WI38 (cell line): ENCODE measurements at regions not wholly inside any gene's neighbourhood (a gene's known extent, or its start where the extent isn't known, plus 50 kb on each side); places are given as distances from the start of the nearest gene placed in this dataset.

Experiments
- H3K4me3 ChIP-seq: 2 replicates; pipeline ENCODE4 v1.5.1; 2011; ENCODE audit warnings: low read depth, mild to moderate bottlenecking, control low read depth, low read length
- TF ChIP-seq, protein P1 (sequence below): IDR thresholded peaks from 2 replicates; pipeline ENCODE4 v1.5.1; 2012; ENCODE audit warnings: low read depth, mild to moderate bottlenecking, control low read depth, low read length

DNA sequence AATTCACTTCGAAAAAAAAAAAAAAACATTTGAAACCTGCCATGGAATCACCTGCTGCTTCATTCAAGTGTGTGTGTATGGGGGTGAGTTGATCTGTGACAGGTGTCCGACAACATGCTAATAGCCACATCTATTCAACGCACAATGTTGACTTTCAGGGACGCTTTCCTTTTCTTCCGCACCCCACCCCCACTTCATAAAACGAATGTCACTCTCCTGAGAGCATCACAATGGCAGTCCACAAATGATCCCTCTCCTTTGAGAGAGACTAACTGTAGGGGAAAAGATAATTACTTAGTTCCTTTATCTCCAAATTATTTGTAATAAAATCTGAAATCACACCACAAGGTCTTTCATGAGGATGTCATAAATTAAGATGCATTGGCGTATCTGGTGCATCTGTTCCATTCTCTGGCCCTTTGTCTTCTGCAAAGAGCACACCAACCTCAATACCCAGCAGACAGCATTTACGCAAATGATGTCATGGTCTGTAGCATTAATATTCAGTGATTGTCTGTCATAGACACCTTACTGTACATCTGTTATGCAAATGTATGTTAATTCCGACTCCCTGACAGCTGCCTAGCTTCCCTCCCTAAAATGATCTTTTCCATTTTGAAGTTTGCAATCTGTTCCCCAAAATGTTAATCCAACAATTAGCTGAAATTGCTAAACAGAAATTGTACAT, 640.0 kb upstream of the BOD1L1 start:
- H3K4me3 ChIP-seq = no peak overlapping the region
- TF ChIP-seq, protein P1, sequence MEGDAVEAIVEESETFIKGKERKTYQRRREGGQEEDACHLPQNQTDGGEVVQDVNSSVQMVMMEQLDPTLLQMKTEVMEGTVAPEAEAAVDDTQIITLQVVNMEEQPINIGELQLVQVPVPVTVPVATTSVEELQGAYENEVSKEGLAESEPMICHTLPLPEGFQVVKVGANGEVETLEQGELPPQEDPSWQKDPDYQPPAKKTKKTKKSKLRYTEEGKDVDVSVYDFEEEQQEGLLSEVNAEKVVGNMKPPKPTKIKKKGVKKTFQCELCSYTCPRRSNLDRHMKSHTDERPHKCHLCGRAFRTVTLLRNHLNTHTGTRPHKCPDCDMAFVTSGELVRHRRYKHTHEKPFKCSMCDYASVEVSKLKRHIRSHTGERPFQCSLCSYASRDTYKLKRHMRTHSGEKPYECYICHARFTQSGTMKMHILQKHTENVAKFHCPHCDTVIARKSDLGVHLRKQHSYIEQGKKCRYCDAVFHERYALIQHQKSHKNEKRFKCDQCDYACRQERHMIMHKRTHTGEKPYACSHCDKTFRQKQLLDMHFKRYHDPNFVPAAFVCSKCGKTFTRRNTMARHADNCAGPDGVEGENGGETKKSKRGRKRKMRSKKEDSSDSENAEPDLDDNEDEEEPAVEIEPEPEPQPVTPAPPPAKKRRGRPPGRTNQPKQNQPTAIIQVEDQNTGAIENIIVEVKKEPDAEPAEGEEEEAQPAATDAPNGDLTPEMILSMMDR = no peak

- H3K4me3 ChIP-seq = no peak overlapping the region
- TF ChIP-seq, protein P1 = no peak
These were observed 642.3 kb upstream of the BOD1L1 start for GRCh38 chr4:14269824-14270223.

DNA sequence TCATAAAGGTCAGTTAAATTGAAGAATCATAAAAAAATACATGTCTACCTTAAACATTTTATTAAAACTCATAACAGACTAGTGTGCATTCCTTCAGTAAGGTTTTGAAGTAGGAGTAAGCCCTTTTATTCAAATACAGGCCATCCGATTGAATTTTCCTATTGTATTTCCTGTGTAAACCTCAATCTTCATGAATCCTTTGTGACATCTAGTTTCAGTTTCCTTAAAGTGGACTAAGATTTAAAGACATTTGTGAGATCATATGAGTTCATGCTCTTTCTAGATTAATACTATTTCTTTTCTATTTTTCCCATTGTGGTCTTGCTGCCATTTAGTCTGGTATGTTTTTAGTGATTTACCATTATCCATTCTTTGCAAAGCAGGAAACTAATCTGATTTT, 644.7 kb upstream of the BOD1L1 start:
- TF ChIP-seq, protein P1 = no peak
- H3K4me3 ChIP-seq = no peak overlapping the region

DNA sequence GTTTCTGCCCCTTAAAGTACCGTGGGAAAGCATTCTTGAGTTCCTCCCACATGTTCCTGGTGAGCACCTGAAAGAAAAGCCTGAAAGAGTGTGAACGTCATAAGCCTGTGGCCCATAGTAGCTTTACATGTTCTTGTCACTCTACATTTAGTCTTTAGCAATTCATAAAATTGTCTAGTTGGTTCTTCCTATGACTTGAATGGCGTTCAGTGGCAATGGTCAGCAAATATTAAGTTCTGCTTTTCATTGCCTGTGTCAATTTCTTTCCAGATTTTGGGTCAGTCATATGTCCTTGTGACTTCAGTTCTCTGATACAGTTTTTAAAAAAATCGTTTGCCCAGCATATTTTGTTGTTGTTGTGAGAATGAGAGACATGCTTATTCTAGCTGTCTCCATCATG, 650.0 kb upstream of the BOD1L1 start:
- H3K4me3 ChIP-seq = no peak overlapping the region
- TF ChIP-seq, protein P1 = no peak

GRCh38 chr4:14280567-14280966, 653.0 kb upstream of the BOD1L1 start:
- TF ChIP-seq, protein P1 = no peak
- no peak overlapping the region for H3K4me3 ChIP-seq

- TF ChIP-seq, protein P1 = no peak
- H3K4me3 ChIP-seq = no peak overlapping the region
These were observed 657.1 kb upstream of the BOD1L1 start for GRCh38 chr4:14284578-14284977.

DNA sequence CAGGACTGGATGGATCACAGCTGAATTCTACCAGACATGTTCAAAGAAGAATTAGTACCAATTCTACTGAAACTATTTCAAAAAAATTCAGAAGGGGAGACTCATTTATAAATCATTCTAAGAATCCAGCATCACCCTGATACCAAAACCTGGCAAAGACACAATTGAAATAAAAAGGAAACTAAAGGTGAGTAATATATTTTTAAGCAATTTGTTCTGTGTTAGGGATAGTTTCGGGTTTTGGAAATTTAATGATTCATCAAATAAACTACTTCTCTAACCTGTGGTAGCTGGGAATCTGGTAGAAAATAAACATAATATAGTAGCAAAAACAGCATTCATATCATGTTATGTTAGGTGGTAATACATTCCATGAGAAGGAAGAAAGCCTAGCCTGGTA, 662.2 kb upstream of the BOD1L1 start:
- H3K4me3 ChIP-seq = no peak overlapping the region
- TF ChIP-seq, protein P1 = no peak
